GM10266 (cell line): ENCODE measurements at regions not wholly inside any gene's neighbourhood (a gene's known extent, or its start where the extent isn't known, plus 50 kb on each side); places are given as distances from the start of the nearest gene placed in this dataset.

ENCODE experiments used
- DNase-seq: peaks from one replicate; pipeline ENCODE4 v3.0.0; 2012; ENCODE audit errors: extremely low spot score
- CTCF ChIP-seq: IDR thresholded peaks from 2 replicates; pipeline ENCODE4 v1.5.1; 2012; ENCODE audit warnings: mild to moderate bottlenecking, low read depth; ENCODE audit not compliant: control insufficient read depth, insufficient read depth; ENCODE audit errors: missing control alignments

- no peak for TF ChIP-seq CTCF
These were observed 118.1 kb upstream of the TARS1 start for GRCh38 chr5:33322632-33323031.

GRCh38 chr5:33324667-33325307 lies 116.0 kb upstream of the TARS1 start:
- TF ChIP-seq CTCF, result no peak

More at GRCh38 chr5:33322632-33323031, 118.1 kb upstream of the TARS1 start:
- DNase-seq, result no peak

GRCh38 chr5:33328818-33329217 lies 111.9 kb upstream of the TARS1 start:
- no peak for TF ChIP-seq CTCF
- no peak for DNase-seq

More at GRCh38 chr5:33324667-33325307, 116.0 kb upstream of the TARS1 start:
- no peak for DNase-seq

- DNase-seq, result no peak
- TF ChIP-seq CTCF, result no peak
These were observed 110.9 kb upstream of the TARS1 start for GRCh38 chr5:33329891-33330290.

GRCh38 chr5:33330426-33330825 lies 110.3 kb upstream of the TARS1 start:
- no peak for TF ChIP-seq CTCF
- DNase-seq, result no peak

- no peak for TF ChIP-seq CTCF
These were observed 109.8 kb upstream of the TARS1 start for GRCh38 chr5:33330992-33331391.

GRCh38 chr5:33332804-33333203 lies 108.0 kb upstream of the TARS1 start:
- no peak for DNase-seq
- no peak for TF ChIP-seq CTCF

More at GRCh38 chr5:33330992-33331391, 109.8 kb upstream of the TARS1 start:
- no peak for DNase-seq
